Upper lobe of right lung (tissue), 1 donor: ENCODE measurements at regions not wholly inside any gene's neighbourhood (a gene's known extent, or its start where the extent isn't known, plus 50 kb on each side); places are given as distances from the start of the nearest gene placed in this dataset.
"Not testable (repeated sequence)": the region's sequence is repeated elsewhere in the genome, so short reads cannot be mapped to it uniquely, and the experiment has no call there.

Source experiments
- ATAC-seq: fragments of 200-7000 bp; cut with Tn5 transposase; one replicate; pipeline ENCODE4 v1.9.1; 2020; ENCODE audit warnings: mild to moderate bottlenecking, moderate library complexity
- DNase-seq: peaks from one replicate; pipeline ENCODE4 v3.0.0-alpha.2; 2020
- H3K27ac ChIP-seq: fragments of 200-600 bp; one replicate; pipeline ENCODE4 v1.8.0; 2022
- H3K27me3 ChIP-seq: fragments of 200-600 bp; one replicate; pipeline ENCODE4 v1.8.0; 2022; ENCODE audit warnings: mild to moderate bottlenecking
- H3K36me3 ChIP-seq: fragments of 200-600 bp; one replicate; pipeline ENCODE4 v1.8.0; 2022
- H3K4me1 ChIP-seq: fragments of 200-600 bp; one replicate; pipeline ENCODE4 v1.8.0; 2022
- H3K4me3 ChIP-seq: fragments of 200-600 bp; one replicate; pipeline ENCODE4 v1.8.0; 2022; ENCODE audit warnings: mild to moderate bottlenecking
- H3K9me3 ChIP-seq: fragments of 200-600 bp; one replicate; pipeline ENCODE4 v1.8.0; 2022
- CTCF ChIP-seq: fragments of 200-600 bp; IDR thresholded peaks from one replicate; pipeline ENCODE4 v1.8.0; 2022; ENCODE audit warnings: antibody characterized with exemption
- intact Hi-C: fragments of 100-400 bp; cut with DNase I; formaldehyde crosslinking; loops from one replicate; pipeline ENCODE4 v1.11.0; 2022
- donor health status: DM: no; HTN: yes; CAD: no; lungs with severe emphysema.

GRCh38 chr4:49177847-49178246 is 191.8 kb downstream of the CWH43 start:
- H3K27ac ChIP-seq, H3K4me1 ChIP-seq, H3K27me3 ChIP-seq, ATAC-seq, H3K9me3 ChIP-seq, intact Hi-C loops, DNase-seq, H3K36me3 ChIP-seq, H3K4me3 ChIP-seq: not testable (repeated sequence)

GRCh38 chr4:49181088-49181487 is 195.0 kb downstream of the CWH43 start:
- ATAC-seq, H3K36me3 ChIP-seq, H3K9me3 ChIP-seq, intact Hi-C loops, H3K27me3 ChIP-seq, H3K4me1 ChIP-seq, H3K4me3 ChIP-seq, DNase-seq, H3K27ac ChIP-seq: not testable (repeated sequence)

GRCh38 chr4:49211396-49212194 is 225.5 kb downstream of the CWH43 start:
- H3K36me3 ChIP-seq, H3K4me1 ChIP-seq, H3K27ac ChIP-seq, H3K9me3 ChIP-seq, H3K27me3 ChIP-seq, ATAC-seq, intact Hi-C loops, H3K4me3 ChIP-seq: not testable (repeated sequence)
- peak; percentile 53 for DNase-seq

GRCh38 chr4:49213250-49213649 is 227.2 kb downstream of the CWH43 start:
- H3K36me3 ChIP-seq, intact Hi-C loops, H3K4me3 ChIP-seq, H3K9me3 ChIP-seq, H3K27me3 ChIP-seq, H3K4me1 ChIP-seq, ATAC-seq, H3K27ac ChIP-seq: not testable (repeated sequence)
- DNase-seq, result peak; percentile 62

- ATAC-seq, H3K27ac ChIP-seq, intact Hi-C loops, H3K36me3 ChIP-seq, H3K4me3 ChIP-seq, H3K9me3 ChIP-seq, H3K4me1 ChIP-seq, H3K27me3 ChIP-seq: not testable (repeated sequence)
- peak; percentile 63 for DNase-seq
Measured at GRCh38 chr4:49213750-49214149, 227.7 kb downstream of the CWH43 start.

GRCh38 chr4:49214453-49215081 is 228.5 kb downstream of the CWH43 start:
- ATAC-seq, H3K9me3 ChIP-seq, H3K27me3 ChIP-seq, H3K4me3 ChIP-seq, H3K27ac ChIP-seq, intact Hi-C loops, H3K4me1 ChIP-seq, H3K36me3 ChIP-seq: not testable (repeated sequence)
- DNase-seq, result peak; percentile 41

- H3K9me3 ChIP-seq, H3K36me3 ChIP-seq, H3K4me3 ChIP-seq, intact Hi-C loops, H3K4me1 ChIP-seq, H3K27me3 ChIP-seq, H3K27ac ChIP-seq, ATAC-seq: not testable (repeated sequence)
- DNase-seq, result peak; percentile 43
Measured at GRCh38 chr4:49215082-49215479, 229.0 kb downstream of the CWH43 start.

GRCh38 chr4:49216606-49217005 is 230.5 kb downstream of the CWH43 start:
- H3K36me3 ChIP-seq, intact Hi-C loops, H3K4me1 ChIP-seq, DNase-seq, H3K4me3 ChIP-seq, ATAC-seq, H3K9me3 ChIP-seq, H3K27ac ChIP-seq, H3K27me3 ChIP-seq: not testable (repeated sequence)

GRCh38 chr4:49217492-49217891 is 231.4 kb downstream of the CWH43 start:
- Histone ChIP-seq H3K36me3 (no peaks in the 10 kb centered on the region), H3K27me3 (no peaks in the 10 kb centered on the region), H3K4me3 (no peak overlapping the region), H3K9me3 (no peaks in the 10 kb centered on the region), H3K4me1 (no peaks in the 10 kb centered on the region), H3K27ac (no peak overlapping the region)
- no peak for DNase-seq
- TF ChIP-seq CTCF, result no peak
- intact Hi-C loops, result no loop called here
- ATAC-seq, result no peak

GRCh38 chr4:49218094-49218493 is 232.0 kb downstream of the CWH43 start:
- DNase-seq, H3K36me3 ChIP-seq, ATAC-seq, H3K4me3 ChIP-seq, H3K27ac ChIP-seq, intact Hi-C loops, H3K9me3 ChIP-seq, H3K27me3 ChIP-seq, H3K4me1 ChIP-seq: not testable (repeated sequence)

- H3K27ac ChIP-seq, H3K4me3 ChIP-seq, H3K27me3 ChIP-seq, DNase-seq, H3K9me3 ChIP-seq, H3K36me3 ChIP-seq, intact Hi-C loops, H3K4me1 ChIP-seq, ATAC-seq: not testable (repeated sequence)
Measured at GRCh38 chr4:49218931-49219330, 232.9 kb downstream of the CWH43 start.

- ATAC-seq, H3K9me3 ChIP-seq, H3K36me3 ChIP-seq, H3K4me1 ChIP-seq, DNase-seq, H3K4me3 ChIP-seq, intact Hi-C loops, H3K27ac ChIP-seq, H3K27me3 ChIP-seq: not testable (repeated sequence)
Measured at GRCh38 chr4:49219489-49220225, 233.6 kb downstream of the CWH43 start.
